ENCODE measurements at regions not wholly inside any gene's neighbourhood (a gene's known extent, or its start where the extent isn't known, plus 50 kb on each side); places are given as distances from the start of the nearest gene placed in this dataset.

GRCh38 chr11:98862169-98862568, 158.6 kb upstream of the CNTN5 start:
- DNase-seq (ENCODE audit: low read depth): no peak
- no peak overlapping the region for H3K4me3 ChIP-seq (ENCODE audit: low read depth, low read length)
- no peak for TF ChIP-seq MYC (IDR thresholded peaks at IDR 0.05; ENCODE audit: low read depth, low read length)
- no peak for TF ChIP-seq CTCF (IDR thresholded peaks at IDR 0.05; ENCODE audit: low read depth, low read length)
- TF ChIP-seq POLR2A (IDR thresholded peaks at IDR 0.05; ENCODE audit: extremely low read depth, insufficient read length): no peak
- no peak for TF ChIP-seq MAX (IDR thresholded peaks at IDR 0.05; ENCODE audit: low read depth, low read length)

GRCh38 chr11:98871690-98872089, 149.1 kb upstream of the CNTN5 start:
- no peak overlapping the region for H3K4me3 ChIP-seq (ENCODE audit: low read depth, low read length)
- no peak for DNase-seq (ENCODE audit: low read depth)
- no peak for TF ChIP-seq POLR2A (IDR thresholded peaks at IDR 0.05; ENCODE audit: extremely low read depth, insufficient read length)
- TF ChIP-seq MYC (IDR thresholded peaks at IDR 0.05; ENCODE audit: low read depth, low read length): no peak
- TF ChIP-seq MAX (IDR thresholded peaks at IDR 0.05; ENCODE audit: low read depth, low read length): no peak
- TF ChIP-seq CTCF (IDR thresholded peaks at IDR 0.05; ENCODE audit: low read depth, low read length): no peak

- TF ChIP-seq POLR2A (IDR thresholded peaks at IDR 0.05; ENCODE audit: extremely low read depth, insufficient read length) (no peak), MAX (IDR thresholded peaks at IDR 0.05; ENCODE audit: low read depth, low read length) (no peak), CTCF (IDR thresholded peaks at IDR 0.05; ENCODE audit: low read depth, low read length) (no peak), MYC (IDR thresholded peaks at IDR 0.05; ENCODE audit: low read depth, low read length) (no peak)
- DNase-seq (ENCODE audit: low read depth): no peak
- no peak overlapping the region for H3K4me3 ChIP-seq (ENCODE audit: low read depth, low read length)
These were observed 146.7 kb upstream of the CNTN5 start for GRCh38 chr11:98874050-98874449.

GRCh38 chr11:98895936-98896335, 124.8 kb upstream of the CNTN5 start:
- H3K4me3 ChIP-seq (ENCODE audit: low read depth, low read length): no peak overlapping the region
- DNase-seq (ENCODE audit: low read depth): no peak
- TF ChIP-seq MYC (IDR thresholded peaks at IDR 0.05; ENCODE audit: low read depth, low read length) (no peak), POLR2A (IDR thresholded peaks at IDR 0.05; ENCODE audit: extremely low read depth, insufficient read length) (no peak), MAX (IDR thresholded peaks at IDR 0.05; ENCODE audit: low read depth, low read length) (no peak), CTCF (IDR thresholded peaks at IDR 0.05; ENCODE audit: low read depth, low read length) (no peak)

- TF ChIP-seq MAX (IDR thresholded peaks at IDR 0.05; ENCODE audit: low read depth, low read length) (no peak), POLR2A (IDR thresholded peaks at IDR 0.05; ENCODE audit: extremely low read depth, insufficient read length) (no peak), CTCF (IDR thresholded peaks at IDR 0.05; ENCODE audit: low read depth, low read length) (no peak), MYC (IDR thresholded peaks at IDR 0.05; ENCODE audit: low read depth, low read length) (no peak)
- no peak overlapping the region for H3K4me3 ChIP-seq (ENCODE audit: low read depth, low read length)
- no peak for DNase-seq (ENCODE audit: low read depth)
These were observed 79.8 kb upstream of the CNTN5 start for GRCh38 chr11:98940913-98941312.

- H3K4me3 ChIP-seq (ENCODE audit: low read depth, low read length): no peak overlapping the region
- TF ChIP-seq CTCF (IDR thresholded peaks at IDR 0.05; ENCODE audit: low read depth, low read length) (no peak), MAX (IDR thresholded peaks at IDR 0.05; ENCODE audit: low read depth, low read length) (no peak), POLR2A (IDR thresholded peaks at IDR 0.05; ENCODE audit: extremely low read depth, insufficient read length) (no peak), MYC (IDR thresholded peaks at IDR 0.05; ENCODE audit: low read depth, low read length) (no peak)
- DNase-seq (ENCODE audit: low read depth): no peak
These were observed 76.3 kb upstream of the CNTN5 start for GRCh38 chr11:98944461-98944860.

Measured in NB4 (cell line).